Stimulated activated CD4-positive, alpha-beta T cell treated with anti-CD3 and anti-CD28 coated beads, Interleukin-15, amount 100 ng/mL, for 48 hours (primary cell): ENCODE measurements at regions not wholly inside any gene's neighbourhood (a gene's known extent, or its start where the extent isn't known, plus 50 kb on each side); places are given as distances from the start of the nearest gene placed in this dataset.

Experiments used
- DNase-seq, 2 donors: peaks; one replicate each; pipeline ENCODE4 v3.0.0-alpha.2; 2020; ENCODE audit warnings: low read depth in 2 of 2

DNA sequence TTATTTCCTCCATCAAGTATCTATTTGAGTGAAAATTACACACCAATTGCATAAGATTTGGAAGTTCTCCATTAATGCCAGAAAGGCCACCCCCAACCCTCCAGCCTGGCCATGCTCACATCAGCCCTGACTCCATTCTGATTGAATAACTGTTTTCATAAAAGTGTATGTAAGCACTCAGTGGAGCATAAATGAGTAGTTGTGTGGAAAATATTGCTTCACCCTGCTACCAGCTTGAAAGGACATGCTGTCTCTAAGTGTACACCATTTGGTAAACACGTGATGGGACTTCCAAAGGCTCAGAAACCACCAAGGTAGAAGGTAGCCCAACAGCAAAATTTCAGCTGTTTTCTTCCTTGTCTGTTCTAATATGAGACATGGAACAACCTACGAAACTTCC lies 393.8 kb downstream of the ZNF385D start:
- no peak for DNase-seq

DNA sequence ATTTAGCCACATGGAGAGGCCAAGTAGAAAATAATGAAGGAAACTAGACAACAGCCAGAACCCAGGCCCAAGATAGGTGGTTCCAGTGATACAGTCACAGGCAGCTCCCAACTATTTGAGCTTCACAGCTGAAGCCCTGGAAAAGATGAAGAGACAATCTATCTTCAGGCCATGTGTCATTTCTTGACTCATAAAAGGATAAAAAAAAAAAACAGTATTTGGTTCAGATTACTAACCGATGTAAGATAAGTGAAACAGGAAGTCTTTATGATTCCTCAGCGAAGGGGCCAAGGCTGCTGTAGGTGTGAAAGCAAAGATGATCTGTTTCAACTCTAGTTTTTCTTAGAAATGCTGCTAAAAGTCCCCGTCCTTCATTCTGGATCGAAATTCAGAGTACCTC lies 394.6 kb downstream of the ZNF385D start:
- DNase-seq, result no peak

DNA sequence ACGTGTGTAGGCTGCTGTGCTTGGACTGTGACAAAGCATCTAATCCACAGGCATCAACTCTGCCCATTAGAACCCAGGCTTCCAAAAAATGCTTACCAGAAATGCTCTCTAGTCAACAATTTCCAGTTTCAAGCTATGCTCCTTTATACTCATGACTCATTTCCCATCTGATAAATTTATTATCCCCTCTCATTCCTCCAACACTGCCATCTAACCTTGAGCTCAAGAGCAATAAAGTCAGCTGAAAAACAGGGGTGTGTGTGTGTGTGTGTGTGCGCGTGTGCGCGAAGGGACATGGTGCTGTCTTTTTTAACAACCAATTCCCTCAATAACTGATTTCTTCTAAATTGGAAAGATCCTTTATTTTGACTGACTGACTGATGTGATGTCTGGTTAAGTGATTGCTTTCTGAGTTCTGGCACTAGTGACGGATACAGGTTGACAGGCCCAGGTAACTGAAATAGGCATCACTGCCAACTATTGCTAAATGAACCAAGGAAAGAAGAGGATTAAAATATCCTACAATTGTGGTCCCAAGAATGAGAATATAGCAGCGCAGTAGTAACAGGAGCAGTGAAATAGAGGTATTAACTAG lies 405.5 kb downstream of the ZNF385D start:
- DNase-seq, result no peak

DNA sequence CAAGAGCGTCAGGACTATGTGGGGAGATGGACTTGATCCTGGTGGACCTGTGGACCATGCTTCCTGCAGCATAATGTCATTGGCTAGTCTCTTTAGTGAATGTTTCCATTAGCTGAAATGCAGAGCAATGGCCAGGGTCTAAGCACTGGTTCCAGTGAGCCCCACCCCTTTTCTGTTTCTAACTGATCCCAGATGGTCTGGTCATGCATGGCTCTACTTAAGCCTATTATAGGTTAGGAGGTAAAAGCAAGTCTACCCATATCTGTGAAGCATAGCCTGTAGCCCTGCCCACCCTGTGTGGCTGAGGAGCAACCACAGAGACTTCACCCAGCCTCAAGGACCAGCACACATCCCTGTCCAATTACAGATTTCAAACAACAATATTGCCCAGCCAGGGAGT lies 419.2 kb downstream of the ZNF385D start:
- DNase-seq, result no peak

DNA sequence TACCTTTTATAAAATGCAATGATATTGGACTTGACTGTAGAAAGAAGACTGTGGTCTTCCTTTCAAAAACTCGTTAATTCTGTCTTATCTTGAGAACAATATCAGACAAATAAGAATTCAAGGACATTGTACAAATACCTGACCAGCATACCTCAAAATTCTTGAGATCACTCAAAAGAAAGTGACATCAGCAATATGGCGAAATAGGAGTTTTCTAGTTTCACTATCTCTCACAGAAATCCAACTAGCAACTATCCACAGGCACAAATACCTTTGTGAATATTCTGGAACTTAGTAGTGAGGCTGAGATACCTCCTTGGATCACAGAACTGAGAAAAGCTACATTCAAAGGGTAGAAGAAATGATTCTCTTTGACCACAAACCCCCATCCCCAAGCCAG lies 419.7 kb downstream of the ZNF385D start:
- no peak for DNase-seq

DNA sequence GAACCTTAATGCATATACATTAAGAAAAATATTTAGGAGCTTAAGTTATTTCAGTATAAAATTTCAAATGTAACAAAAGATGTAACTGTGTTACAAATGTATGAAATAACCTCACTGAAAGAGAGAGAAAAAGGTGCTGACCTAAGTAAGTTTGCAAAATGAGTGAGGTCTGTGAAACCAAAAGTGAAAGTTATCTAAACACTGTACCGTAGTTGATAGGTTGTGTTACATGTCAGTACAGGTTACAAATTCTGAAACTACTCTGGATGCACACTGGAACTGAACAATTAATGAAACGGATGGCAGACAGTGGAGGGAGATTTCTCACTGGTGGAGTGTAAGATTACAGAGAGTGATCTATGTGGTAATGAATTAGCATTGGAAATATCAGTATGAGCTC lies 420.7 kb downstream of the ZNF385D start:
- no peak for DNase-seq

DNA sequence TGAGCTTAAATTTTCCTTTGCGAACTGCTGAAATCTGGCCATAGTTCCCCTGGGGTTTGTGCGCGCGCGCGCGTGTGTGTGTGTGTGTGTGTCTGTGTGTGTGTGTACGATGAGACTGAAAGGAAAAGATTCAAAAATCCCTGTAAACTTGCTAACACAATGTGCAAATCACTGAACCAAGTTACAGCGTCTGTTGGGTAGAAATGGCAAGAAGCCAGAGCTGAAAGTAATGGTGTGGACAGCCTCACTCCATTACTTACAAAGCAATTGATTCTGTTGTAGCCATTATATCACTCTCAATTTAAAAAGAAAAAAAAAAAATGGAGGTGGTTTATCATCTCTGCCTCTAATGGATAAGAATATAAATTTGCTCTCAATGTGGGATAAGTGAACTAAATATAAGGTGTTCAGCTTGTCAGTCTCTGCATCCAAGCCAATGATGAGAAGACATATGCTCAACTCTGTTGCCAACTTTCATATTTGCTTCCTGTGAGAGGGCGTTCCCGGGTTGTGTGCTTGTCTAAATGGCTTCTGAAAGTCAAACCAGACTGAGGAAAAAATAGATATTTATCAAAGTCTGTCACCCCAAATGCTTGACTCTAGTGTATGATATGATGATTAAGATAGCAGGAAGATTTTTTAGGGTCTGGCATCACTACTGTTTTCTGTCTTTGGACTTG lies 422.2 kb downstream of the ZNF385D start:
- no peak for DNase-seq

DNA sequence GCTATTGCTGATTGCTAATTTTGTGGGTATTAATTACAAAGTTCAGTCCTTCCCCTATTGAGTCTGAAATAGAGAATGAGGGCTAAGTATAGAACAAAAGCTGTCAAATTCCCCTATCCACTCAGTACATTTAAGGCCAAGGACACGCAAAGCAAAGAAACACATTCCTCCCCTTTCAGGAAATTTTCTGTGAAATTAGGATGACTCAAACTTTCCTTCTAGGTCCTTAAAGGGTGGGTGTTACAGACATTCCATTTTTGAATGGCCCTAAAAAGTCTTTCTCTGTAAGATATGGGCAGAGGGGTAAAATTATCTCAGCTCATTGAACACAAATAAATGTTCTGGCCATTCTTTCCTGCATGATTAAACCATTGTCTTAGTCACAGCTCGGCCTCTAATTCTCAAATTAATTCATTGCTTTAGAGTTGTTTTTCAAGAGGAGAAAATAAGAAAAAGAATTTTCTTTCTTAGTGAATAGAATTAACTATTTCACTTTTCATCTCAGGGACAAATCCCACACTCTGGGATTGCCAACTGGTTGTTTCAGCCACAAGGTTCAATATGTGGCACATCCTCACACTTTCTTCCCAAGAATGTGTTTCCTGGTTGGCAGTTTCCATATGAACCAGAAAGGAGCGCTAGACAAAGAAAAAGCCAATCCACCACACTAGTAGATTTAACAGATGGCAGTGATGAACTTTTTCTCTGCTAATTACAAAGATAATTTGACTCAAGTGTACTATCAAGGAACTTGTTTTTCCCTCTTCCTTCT lies 424.1 kb downstream of the ZNF385D start:
- DNase-seq, result no peak

DNA sequence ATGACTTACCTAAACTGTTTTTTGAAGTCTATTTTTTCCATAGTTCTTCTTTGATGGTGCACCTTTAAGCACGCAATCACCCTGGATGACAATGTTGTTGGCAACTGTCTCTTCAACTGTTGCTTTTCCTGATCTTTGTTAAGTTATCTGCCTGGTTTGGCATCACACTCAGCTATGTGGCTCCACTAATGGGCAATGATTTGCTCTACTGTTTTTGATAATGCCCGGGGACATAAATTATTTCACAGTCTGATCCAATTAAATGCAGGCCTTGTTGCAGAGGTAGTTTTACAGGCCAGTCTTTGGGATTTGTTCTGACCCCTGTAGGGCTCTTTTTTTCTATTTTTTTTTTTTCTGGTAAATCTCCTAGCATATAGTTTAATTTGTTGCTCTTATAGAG lies 436.3 kb downstream of the ZNF385D start:
- no peak for DNase-seq

DNA sequence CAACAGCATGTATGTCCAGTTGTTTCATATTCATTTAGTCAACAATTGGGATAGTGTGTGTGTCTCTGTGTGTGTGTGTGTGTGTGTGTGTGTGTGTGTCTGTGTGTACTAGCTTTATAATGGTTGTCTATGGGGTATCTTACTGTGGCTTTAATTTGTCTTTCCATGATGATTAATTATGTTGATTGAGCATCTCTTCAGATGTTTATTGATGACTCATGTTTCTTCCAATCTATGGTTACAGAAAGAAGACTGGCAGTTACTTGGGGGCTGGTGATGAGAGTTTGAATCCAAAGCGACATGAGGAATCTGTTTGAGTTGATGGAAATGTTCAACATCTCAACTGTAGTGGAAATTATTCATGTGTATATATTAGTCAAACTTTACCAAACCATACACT lies 440.1 kb downstream of the ZNF385D start:
- DNase-seq, result no peak

DNA sequence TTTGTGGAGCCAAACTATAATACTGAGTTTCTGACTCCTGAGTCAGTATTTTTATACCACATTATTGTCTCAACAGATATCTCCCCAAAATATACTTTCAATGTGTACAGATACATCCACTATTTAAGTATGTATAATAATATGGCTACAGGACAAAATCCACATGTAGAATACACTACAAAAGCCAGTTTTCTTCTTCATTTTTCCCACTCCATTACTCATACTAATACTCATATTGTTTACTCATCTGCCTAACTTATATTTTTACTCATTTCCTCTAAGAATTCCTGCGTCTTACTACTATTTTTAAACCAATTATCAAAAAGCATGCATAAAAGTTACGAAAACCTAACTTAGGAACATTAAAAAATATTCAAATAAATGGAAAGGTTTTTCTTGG lies 440.8 kb downstream of the ZNF385D start:
- no peak for DNase-seq

DNA sequence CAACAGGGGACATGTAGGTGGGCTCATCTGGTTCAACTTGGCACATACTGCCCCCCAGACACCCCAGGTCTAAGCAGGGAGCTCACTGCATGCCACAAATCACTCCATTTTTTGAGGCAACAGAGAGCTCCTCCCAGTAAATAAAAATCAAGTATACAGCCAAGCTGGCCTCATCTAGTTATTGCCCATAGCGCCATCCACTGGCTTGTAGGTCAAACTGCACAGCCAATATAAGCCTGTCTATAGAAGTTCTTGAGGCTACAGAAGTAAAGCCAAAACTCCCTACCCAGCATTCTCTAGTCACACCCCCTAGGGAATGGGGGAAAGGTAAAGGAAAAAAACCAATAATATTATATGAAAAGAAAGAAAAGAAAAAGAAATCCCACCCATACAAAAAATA lies 453.7 kb downstream of the ZNF385D start:
- no peak for DNase-seq

DNA sequence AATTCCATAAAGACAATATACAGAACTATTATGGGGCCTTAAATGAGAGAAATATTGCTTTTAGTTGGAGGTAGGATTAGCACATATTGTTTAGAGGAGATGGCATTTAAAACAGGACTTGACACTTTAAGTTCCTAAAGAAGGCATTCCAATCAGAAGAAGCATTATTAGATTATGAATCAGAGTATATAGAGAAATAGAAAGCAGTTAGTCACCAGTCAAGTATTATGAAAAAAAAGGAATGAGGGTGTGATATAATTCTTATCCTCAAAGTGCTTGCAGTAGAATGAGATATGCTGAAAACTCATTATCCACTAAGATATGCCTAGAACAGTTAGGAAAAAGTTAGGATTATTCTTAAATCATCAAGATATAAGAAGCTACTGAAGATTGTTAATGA lies 456.2 kb downstream of the ZNF385D start:
- DNase-seq, result no peak

DNA sequence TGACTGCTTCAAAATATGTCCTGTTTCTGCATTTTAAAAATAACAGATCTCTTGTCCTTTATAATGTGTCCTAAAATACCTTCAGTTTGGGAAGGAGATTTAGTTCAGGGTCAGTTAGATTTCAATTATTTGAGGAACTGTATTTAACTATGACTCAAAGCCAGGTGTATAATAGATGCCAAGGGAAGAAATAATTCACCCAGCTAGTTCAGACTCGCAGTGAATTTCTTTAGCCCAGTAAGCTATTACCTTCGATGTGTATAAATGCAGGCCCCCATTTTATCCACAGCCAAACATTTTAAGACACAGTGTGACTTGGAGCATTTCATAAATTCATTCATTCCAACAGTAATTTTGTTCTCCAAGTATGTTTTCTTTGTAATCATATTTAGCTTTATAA lies 458.0 kb downstream of the ZNF385D start:
- no peak for DNase-seq

DNA sequence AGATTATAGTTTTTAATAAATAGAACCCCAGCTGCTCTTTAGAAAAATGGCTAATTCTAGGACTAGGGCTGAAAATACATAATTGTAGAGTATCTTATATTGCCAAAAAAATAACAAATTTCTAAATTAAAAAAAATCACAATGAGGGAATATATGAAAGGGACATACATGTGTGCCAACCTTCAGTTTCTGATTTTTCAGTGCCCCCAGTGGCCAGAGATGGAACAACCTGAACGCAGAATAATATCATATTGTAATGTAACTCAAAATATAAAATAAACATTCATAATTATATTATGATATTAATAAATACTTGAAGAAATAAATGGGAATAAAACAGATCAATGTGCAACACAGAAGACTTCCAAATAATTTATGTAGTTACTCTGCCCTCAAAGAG lies 460.5 kb downstream of the ZNF385D start:
- DNase-seq, result no peak

DNA sequence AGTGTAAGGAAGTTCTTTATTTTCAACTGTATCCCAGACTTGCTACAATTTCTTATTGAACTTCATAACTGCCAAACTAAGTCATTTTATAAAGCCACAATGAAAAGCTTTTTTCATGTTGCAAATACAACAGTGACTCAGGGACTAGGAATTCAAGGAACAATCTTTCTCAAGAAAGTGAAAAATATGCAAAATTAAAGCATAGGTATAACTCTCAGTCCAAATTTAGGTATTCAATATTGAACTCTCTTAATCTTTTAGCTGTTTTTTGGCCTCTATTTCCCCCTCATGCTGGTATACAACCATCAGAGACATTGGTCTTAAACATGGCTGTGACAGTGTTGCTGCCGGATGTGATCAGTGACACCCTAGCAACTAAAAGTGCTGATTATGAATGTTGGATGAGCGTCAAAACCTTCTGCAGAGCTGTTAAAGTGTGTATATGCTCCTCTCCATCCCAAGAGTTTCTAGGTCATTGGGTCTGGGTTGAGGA lies 476.9 kb downstream of the ZNF385D start:
- no peak for DNase-seq

DNA sequence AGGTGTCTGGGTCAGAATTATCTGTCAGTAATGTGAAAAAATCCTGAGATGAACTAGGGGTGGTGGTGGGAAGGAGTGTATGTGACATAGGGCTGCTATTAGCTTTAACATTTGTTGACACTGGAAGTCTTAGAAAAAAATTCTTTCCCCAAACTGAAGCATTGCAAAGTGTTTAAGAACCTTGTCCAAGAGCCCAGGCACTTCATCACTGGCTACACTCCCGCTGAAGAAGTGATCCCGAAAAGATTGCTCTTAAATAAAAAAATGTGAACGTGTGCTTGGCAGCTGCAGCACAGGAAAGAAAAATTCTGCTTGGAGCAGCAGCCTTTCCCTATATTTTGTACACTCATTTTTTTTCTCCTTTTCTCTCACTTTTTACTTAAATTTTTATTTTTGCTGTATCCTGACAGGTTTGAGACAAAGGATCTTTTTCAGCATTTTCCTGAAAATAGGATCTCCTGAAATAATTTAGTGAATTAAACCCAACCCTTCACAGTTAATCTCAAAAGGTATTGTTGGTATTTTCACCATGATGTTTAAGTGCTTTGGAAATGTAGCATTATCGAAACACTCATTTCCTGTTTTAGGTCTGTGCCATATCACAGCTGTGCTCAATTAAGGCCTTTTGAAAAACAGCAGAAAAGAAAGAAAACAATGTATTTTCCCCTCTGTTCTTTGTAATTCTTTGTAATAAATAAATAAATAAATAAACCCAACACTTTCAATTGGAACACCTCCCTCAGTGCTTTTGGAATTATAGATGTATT lies 477.6 kb downstream of the ZNF385D start:
- no peak for DNase-seq

DNA sequence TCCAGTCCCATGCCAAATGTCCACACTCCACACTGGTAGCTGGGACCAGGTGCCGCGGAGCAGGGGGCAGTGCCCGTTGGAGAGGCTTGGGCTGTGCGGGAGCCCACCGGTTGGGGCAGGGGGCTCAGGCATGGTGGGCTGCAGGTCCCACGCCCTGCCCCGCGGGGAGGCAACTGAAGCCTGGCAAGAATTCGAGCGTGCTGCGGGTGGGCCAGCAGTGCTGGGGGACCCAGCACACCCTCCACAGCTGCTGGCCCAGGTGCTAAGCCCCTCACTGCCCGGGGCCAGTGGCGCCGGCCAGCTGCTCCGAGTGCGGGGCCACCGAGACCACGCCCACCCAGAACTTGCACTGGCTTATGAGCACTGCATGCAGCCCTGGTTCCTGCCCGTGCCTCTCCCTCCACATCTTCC lies 479.4 kb downstream of the ZNF385D start:
- no peak for DNase-seq

DNA sequence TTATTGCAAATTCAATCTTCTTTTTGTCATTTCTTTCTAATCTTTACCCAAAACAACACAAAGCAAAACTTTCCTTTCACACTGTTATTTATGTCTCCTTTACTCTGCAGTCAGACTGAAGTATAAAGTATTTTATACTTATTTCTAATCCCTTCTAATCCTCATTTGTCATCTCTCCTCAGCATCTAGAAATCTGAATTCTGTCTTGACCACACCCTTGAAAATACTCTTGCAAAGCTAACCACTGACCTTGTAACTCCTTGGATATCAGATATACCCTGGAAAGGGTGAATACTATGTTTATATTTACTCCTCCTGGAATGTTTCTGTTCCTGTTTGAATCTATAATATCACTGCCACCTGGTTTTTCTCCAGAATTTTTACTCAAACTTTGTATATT lies 481.1 kb downstream of the ZNF385D start:
- DNase-seq, result no peak

DNA sequence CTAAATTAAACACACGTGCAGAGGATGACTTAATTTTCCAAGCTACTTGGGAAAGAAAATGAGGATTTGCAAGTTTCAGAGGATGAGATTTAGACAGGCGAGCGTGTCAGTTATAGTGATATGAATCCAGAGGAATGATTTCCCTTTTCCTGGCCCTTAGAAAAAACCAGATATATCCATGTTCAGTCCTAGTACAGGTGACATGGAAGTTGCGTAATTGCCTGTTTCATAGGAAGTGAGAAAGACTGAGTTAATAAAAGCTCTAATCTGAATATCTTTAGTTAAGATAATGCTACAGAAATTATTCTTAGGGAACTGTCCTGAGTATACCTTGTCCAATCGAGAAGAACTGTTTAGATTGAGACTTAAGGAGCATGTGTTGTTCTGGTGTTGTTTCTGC lies 490.5 kb downstream of the ZNF385D start:
- DNase-seq, result no peak

DNA sequence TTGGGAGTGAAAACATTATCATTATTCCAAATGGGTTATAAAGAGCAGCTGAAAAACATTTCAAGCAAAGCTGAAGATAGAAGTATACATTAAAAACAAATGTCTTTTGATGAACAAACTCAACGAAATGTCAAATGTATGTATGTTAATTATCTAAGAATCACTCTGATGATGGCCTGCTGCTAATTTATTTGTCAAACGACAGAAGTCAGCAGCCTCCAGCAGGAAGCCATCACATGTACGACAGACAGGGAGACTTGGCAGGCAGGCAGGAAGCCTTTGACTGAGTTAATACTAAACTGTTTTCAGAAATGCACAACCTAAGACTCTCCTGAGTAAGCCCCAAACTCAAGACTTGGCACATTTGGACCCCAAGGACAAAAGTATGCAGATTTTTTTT lies 491.1 kb downstream of the ZNF385D start:
- DNase-seq, result no peak

DNA sequence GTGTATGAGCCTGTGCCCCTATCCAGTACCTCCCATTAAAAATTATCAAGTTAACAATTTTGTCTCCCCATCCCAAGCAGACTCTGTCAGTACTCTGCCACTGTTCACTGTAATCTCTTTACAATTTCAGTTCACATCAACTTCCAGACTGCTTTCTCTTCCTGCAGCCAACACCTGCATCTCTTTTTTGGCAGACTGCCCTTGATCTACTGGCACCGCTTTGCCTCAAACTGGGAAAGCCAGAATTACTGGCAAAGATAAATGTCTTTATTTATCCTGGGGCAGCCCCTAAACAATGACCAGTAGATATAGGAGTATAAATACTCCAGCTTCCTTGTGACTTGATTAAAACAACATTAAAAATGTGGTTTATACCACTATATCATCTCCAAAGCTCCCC lies 494.1 kb downstream of the ZNF385D start:
- no peak for DNase-seq
